ENCODE measurements at regions not wholly inside any gene's neighbourhood (a gene's known extent, or its start where the extent isn't known, plus 50 kb on each side); places are given as distances from the start of the nearest gene placed in this dataset.

- TF ChIP-seq POLR2A (IDR thresholded peaks at IDR 0.05) (no peak), CTCF (IDR thresholded peaks at IDR 0.05) (no peak)
Observed at GRCh38 chr5:18829539-18829938, 1158.5 kb downstream of the CDH18 start.
